Panc1 (cell line): ENCODE measurements at regions not wholly inside any gene's neighbourhood (a gene's known extent, or its start where the extent isn't known, plus 50 kb on each side); places are given as distances from the start of the nearest gene placed in this dataset.

Source experiments
- POLR2AphosphoS5 ChIP-seq: IDR thresholded peaks from 2 replicates; pipeline ENCODE4 v1.6.1; 2012; ENCODE audit warnings: mild to moderate bottlenecking, low read depth, low read length, moderate library complexity
- REST ChIP-seq, 2 experiments: IDR thresholded peaks; 2 replicates each; pipeline ENCODE4 v1.6.1; 2011 to 2012; ENCODE audit warnings: low read depth in 2 of 2, control low read depth in 1 of 2, low read length in 1 of 2, mild to moderate bottlenecking in 1 of 2, moderate library complexity in 1 of 2; ENCODE audit not compliant: insufficient read depth in 1 of 2
- SIN3A ChIP-seq: IDR thresholded peaks from 2 replicates; pipeline ENCODE4 v1.6.1; 2012; ENCODE audit warnings: low read depth, mild to moderate bottlenecking, low read length, moderate library complexity, borderline replicate concordance; ENCODE audit not compliant: insufficient read depth
- TCF7L2 ChIP-seq: IDR thresholded peaks from 2 replicates; pipeline ENCODE4 v1.6.1; 2011; ENCODE audit warnings: mild to moderate bottlenecking, low read depth, low read length, inconsistent platforms
- TF ChIP-seq, protein P1 (sequence below): fragments of 450-650 bp; IDR thresholded peaks from 2 replicates; pipeline ENCODE4 v1.5.1; 2017; ENCODE audit warnings: mild to moderate bottlenecking

- TF ChIP-seq, protein P1, sequence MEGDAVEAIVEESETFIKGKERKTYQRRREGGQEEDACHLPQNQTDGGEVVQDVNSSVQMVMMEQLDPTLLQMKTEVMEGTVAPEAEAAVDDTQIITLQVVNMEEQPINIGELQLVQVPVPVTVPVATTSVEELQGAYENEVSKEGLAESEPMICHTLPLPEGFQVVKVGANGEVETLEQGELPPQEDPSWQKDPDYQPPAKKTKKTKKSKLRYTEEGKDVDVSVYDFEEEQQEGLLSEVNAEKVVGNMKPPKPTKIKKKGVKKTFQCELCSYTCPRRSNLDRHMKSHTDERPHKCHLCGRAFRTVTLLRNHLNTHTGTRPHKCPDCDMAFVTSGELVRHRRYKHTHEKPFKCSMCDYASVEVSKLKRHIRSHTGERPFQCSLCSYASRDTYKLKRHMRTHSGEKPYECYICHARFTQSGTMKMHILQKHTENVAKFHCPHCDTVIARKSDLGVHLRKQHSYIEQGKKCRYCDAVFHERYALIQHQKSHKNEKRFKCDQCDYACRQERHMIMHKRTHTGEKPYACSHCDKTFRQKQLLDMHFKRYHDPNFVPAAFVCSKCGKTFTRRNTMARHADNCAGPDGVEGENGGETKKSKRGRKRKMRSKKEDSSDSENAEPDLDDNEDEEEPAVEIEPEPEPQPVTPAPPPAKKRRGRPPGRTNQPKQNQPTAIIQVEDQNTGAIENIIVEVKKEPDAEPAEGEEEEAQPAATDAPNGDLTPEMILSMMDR = no peak
- no peak for TF ChIP-seq POLR2AphosphoS5
- TF ChIP-seq TCF7L2 = no peak
- no peak for TF ChIP-seq REST (IDR thresholded peaks at IDR 0.05; ENCODE audit: insufficient read depth in 1 of 2, low read depth in 2 of 2, low read length in 1 of 2)
- no peak for TF ChIP-seq SIN3A
Observed at GRCh38 chr9:99682378-99682777, 139.3 kb upstream of the NR4A3 start.
